GM21367 (cell line): ENCODE measurements at regions not wholly inside any gene's neighbourhood (a gene's known extent, or its start where the extent isn't known, plus 50 kb on each side); places are given as distances from the start of the nearest gene placed in this dataset.
"Not testable (repeated sequence)": the region's sequence is repeated elsewhere in the genome, so short reads cannot be mapped to it uniquely, and the experiment has no call there.

Source experiments
- ATAC-seq: cut with Tn5 transposase; IDR thresholded peaks from one replicate; pipeline ENCODE4 v1.9.1; 2021; ENCODE audit not compliant: unreplicated experiment

- ATAC-seq, result not testable (repeated sequence)
Observed at GRCh38 chr7:32816409-32816948, 75.1 kb downstream of the KBTBD2 start.

DNA sequence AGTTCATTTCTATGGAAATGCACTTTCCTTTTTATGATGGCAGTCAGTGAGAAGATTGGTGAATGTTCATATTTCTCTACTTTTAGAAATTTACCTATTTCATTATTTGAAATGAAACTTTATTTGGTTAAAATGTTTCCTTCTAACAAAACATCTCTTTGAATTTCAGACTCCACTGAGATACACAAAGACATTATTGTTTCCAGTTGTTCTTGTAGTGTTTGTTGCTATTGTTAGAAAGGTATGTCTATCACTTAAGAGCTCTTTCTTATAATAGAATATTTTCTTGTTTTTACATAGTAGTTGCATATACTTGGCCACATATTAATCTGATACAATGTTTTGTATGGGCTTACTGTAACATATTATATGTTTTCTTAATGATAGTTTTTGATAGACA, 76.8 kb downstream of the KBTBD2 start:
- ATAC-seq, result not testable (repeated sequence)

DNA sequence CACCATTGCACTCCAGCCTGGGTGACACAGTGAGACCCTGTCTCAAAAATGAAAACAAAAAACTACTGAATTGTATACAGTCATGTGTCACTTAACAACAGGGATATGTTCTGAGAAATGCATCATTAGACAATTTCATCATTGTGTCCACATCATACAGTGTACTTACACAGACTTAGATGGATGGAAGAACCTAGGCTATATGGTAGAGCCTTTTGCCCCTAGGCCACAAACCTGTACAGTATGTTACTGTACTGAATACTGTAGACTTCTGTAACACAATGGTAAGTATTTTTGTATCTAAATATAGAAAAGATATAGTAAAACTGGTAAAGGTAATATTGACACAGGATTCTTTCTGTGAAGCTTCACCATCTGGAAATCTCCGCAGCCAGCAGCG, 81.7 kb downstream of the KBTBD2 start:
- ATAC-seq, result no peak

GRCh38 chr7:32809347-32809746, 82.2 kb downstream of the KBTBD2 start:
- no peak for ATAC-seq

DNA sequence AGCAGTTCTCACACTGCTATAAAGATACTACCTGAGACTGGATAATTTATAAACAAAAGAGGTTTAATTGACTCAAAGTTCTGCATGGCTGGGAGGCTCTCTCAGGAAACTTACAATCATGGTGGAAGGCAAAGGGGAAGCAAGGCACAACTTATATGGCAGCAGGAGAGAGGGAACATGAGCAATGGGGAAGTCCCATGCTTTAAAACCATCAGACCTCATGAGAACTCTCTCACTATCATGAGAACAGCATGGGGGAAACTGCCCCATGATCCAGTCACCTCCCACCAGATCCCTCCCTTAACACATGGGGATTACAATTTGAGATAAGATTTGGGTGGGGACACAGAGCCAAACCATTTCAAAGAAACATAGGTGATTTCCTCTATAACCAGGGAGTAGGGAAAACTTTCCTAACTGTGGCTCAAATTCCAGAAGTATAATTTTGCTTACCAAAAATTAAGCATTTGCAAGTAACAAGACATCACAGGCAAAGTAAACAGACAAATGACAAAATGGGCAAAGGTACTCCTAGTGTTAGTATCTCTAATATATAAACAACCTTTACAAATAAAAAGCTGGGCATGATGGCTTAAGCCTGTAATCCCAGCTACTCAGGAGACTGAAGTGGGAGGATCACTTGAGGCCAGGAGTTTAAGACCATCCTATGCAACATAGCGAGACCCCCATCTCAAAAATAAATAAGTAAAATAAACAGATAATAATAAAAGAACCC, 88.0 kb downstream of the KBTBD2 start:
- no peak for ATAC-seq

DNA sequence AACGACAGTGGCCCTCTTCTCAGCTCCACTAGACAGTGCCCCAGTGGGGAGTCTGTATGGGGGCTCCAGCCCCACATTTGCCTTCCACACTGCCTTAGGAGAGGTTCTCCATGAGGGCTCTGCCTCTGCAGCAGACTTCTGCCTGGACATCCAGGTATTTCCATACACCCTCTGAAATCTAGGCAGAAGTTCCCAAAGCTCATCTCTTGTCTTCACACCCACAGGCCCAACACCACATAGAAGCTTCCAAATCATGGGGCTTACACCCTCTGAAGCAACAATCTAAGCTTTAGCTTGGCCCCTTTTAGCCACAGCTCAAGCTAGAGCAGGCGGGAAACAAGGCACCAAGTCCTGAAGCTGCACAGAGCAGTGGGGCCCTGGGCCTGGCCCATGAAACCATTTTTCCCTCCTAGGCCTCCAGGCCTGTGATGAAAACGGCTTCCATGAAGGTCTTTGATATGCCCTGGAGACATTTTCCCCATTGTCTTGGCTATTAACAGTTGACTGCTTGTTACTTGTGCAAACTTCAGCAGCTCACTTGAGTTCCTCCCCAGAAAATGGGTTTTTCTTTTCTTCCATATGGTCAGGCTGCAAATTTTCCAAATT, 89.2 kb downstream of the KBTBD2 start:
- no peak for ATAC-seq

- not testable (repeated sequence) for ATAC-seq
Observed at GRCh38 chr7:32793053-32793452, 98.5 kb downstream of the KBTBD2 start.

DNA sequence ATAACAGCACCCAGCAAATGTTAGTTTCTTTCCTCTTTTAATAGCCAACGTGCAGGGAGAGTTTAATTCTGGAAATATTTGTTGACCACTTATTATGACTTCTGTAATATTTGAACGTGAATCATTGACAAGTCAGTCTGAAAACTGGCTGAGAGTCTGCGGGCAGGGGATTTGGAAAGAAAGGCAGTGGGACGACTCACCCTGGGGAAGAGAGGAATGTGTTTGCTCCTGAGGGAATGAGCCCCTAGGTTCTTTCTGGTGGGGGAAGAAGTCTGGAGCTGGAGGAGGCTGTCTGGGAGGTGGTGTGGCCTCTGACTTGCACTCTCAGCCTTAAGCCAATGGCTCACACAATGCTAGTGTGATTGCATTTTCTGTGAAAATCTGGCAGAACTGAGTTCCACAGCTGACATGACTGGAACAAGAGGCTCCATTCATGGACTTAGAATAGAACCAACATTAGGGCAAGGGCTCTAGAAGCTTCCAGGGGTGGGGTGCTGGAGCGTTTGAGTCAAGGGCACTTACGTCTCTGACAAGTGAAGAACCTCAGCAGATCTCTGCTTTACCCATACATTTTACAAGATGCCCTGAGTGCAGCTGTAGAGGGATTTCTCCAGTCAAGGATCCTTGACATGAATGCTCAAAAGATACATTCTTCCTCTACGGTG, 100.7 kb downstream of the KBTBD2 start:
- not testable (repeated sequence) for ATAC-seq

- not testable (repeated sequence) for ATAC-seq
Observed at GRCh38 chr7:32789266-32789665, 102.3 kb downstream of the KBTBD2 start.

DNA sequence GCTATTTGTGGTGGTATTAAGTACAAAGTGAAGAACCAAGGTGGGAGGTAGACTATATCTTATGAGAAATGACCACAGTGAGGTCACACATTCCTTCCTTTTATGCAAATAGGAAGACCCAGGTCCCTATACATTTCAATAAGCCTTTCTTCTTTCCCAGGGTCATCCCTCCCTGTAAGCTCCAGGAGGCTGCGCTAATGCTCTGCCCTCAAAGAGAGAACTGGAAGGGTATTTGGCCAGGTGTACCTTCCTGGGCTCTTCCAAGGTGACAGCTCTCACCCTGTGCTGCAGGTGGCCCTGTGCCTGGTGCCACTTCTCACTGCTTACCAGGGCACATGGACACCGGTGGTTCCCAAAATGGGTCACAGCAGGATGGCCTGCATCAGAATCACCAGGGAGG, 103.4 kb downstream of the KBTBD2 start:
- not testable (repeated sequence) for ATAC-seq

- ATAC-seq, result not testable (repeated sequence)
Observed at GRCh38 chr7:32785365-32785944, 106.1 kb downstream of the KBTBD2 start.

DNA sequence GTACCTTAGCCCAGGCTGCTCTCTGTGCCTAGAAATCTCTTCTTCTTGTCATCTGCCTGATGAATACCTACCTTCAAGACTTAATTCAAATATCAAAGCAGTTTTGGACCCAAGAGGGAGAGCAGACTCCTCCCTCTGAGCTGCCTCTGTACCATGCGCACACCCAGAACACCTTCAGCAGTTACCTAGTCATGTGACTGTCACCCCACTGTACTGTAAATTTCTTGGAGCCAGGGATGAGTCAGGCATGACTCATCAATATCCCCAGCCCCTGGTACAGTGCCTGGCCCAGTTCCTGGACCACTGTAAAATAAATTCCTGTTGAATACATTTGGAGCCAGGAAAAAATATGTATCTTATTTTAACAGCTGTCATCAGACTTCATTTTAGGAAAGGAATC, 111.7 kb downstream of the KBTBD2 start:
- not testable (repeated sequence) for ATAC-seq

GRCh38 chr7:32779167-32779566, 112.4 kb downstream of the KBTBD2 start:
- no peak for ATAC-seq

DNA sequence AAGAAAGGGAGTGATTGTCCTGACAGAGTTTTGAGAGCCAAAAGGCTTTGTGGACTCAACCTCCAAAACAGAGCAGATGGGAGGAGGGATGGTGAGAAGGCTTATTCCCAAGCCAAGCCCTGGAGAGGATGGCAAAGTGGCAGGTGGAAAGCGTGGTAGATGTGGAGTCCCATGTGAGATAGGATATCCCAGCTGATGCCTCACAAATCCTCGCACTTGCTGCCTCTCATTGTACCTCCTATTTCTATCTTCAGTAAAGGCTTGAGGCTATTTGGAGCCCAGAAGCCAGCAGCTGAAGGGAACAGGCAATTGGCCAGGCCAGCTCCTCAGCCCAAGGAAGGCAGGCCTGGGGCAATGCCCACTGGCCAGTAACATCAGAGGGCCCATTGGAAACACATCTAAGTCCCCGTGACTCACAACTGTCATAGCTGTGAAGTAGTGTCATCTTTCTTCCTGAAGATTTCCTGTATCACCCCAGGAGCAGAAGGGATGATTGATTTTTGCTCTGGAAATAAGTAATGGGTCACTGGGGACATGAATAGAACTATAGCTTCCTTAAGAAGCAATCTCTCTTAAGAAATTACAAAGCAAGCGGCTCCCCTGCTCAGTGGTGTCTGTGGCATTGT, 114.4 kb downstream of the KBTBD2 start:
- not testable (repeated sequence) for ATAC-seq

DNA sequence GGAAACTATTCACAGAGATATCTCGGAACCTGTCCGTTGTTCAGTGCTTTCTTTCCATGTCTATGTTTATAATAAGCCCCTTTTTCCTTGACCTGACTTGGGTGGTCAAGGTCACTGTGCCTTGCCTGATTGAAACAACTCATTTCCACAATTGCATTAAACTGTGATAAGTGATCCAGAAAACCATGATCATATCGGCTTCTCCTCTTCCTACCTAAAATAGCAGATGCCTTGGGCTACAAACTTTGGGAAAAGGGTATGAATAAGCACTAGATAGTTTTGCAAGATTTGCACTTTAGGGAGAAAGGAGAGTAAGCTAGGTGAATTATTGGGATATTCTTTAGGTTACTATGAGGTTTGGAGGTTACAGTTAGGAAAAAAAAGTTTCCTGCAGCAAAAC, 115.2 kb downstream of the KBTBD2 start:
- ATAC-seq, result not testable (repeated sequence)

- not testable (repeated sequence) for ATAC-seq
Observed at GRCh38 chr7:32775809-32776208, 115.8 kb downstream of the KBTBD2 start.

GRCh38 chr7:32774541-32774951, 117.0 kb downstream of the KBTBD2 start:
- ATAC-seq, result no peak

- not testable (repeated sequence) for ATAC-seq
Observed at GRCh38 chr7:32768866-32769510, 122.6 kb downstream of the KBTBD2 start.

- not testable (repeated sequence) for ATAC-seq
Observed at GRCh38 chr7:32768338-32768737, 123.2 kb downstream of the KBTBD2 start.

- not testable (repeated sequence) for ATAC-seq
Observed at GRCh38 chr7:32765649-32766251, 125.8 kb downstream of the KBTBD2 start.
